Fibroblast of peridontal ligament (primary cell): ENCODE measurements at regions not wholly inside any gene's neighbourhood (a gene's known extent, or its start where the extent isn't known, plus 50 kb on each side); places are given as distances from the start of the nearest gene placed in this dataset.

Experiments
- DNase-seq: peaks from one replicate; pipeline ENCODE4 v3.0.0-alpha.2; 2010; ENCODE audit errors: extremely low read depth

GRCh38 chr1:57729181-57729580 lies 305.3 kb upstream of the DAB1 start:
- DNase-seq: no peak

GRCh38 chr1:57727121-57727520 lies 303.3 kb upstream of the DAB1 start:
- no peak for DNase-seq

- no peak for DNase-seq
Observed at GRCh38 chr1:57725318-57725717, 301.5 kb upstream of the DAB1 start.

GRCh38 chr1:57724535-57724934 lies 300.7 kb upstream of the DAB1 start:
- no peak for DNase-seq

- DNase-seq: no peak
Observed at GRCh38 chr1:57722285-57722978, 298.6 kb upstream of the DAB1 start.

- no peak for DNase-seq
Observed at GRCh38 chr1:57721001-57721400, 297.1 kb upstream of the DAB1 start.

- no peak for DNase-seq
Observed at GRCh38 chr1:57719274-57719673, 295.4 kb upstream of the DAB1 start.

- no peak for DNase-seq
Observed at GRCh38 chr1:57713501-57713900, 289.6 kb upstream of the DAB1 start.

- DNase-seq: no peak
Observed at GRCh38 chr1:57712846-57713245, 289.0 kb upstream of the DAB1 start.

- DNase-seq: no peak
Observed at GRCh38 chr1:57711326-57711725, 287.5 kb upstream of the DAB1 start.

GRCh38 chr1:57707631-57708030 lies 283.8 kb upstream of the DAB1 start:
- no peak for DNase-seq

GRCh38 chr1:57704811-57705210 lies 281.0 kb upstream of the DAB1 start:
- DNase-seq: no peak

GRCh38 chr1:57704231-57704630 lies 280.4 kb upstream of the DAB1 start:
- no peak for DNase-seq

- DNase-seq: no peak
Observed at GRCh38 chr1:57696904-57697303, 273.0 kb upstream of the DAB1 start.

GRCh38 chr1:57696043-57696442 lies 272.2 kb upstream of the DAB1 start:
- DNase-seq: no peak

GRCh38 chr1:57686306-57686705 lies 262.4 kb upstream of the DAB1 start:
- DNase-seq: no peak

- DNase-seq: no peak
Observed at GRCh38 chr1:57683037-57683942, 259.4 kb upstream of the DAB1 start.

- DNase-seq: no peak
Observed at GRCh38 chr1:57678138-57678537, 254.3 kb upstream of the DAB1 start.

GRCh38 chr1:57675776-57676175 lies 251.9 kb upstream of the DAB1 start:
- DNase-seq: no peak

GRCh38 chr1:57674801-57675200 lies 250.9 kb upstream of the DAB1 start:
- DNase-seq: no peak

GRCh38 chr1:57672346-57673140 lies 248.7 kb upstream of the DAB1 start:
- no peak for DNase-seq

GRCh38 chr1:57671750-57672149 lies 247.9 kb upstream of the DAB1 start:
- DNase-seq: no peak
